GM12873 (cell line): ENCODE measurements at regions not wholly inside any gene's neighbourhood (a gene's known extent, or its start where the extent isn't known, plus 50 kb on each side); places are given as distances from the start of the nearest gene placed in this dataset.

ENCODE experiments used
- TF ChIP-seq, protein P1 (sequence below): IDR thresholded peaks from 2 replicates; pipeline ENCODE4 v1.5.1; 2012; ENCODE audit warnings: low read depth, mild to moderate bottlenecking, moderate library complexity, low read length, control low read depth; ENCODE audit not compliant: insufficient read depth; ENCODE audit errors: missing control alignments

DNA sequence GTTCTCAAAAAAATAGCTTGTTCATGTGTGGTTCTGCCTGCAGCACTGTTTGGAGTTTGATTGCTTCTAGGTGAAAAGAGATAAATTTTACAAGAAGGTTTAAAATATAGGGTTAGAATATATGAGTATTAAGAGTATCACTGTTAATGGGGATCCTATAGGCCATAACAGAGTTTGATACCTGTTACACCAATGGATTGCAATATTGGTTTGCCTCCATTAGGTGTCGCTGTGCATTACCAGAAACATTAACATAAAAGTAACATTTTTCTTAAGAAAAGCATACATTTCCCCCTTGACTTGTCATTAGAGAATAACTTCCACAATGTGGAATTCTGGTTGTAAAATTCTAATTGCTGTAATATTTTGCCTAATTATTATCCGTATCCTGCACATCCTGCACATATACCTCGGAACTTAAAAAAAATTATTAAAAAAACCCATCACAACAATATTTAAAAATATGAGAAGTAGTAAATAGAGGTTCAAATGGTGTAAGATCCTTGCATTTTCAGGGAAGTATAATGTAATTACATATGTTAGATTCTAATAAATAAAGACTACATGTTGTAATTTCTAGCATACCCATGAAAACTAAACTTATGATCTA, 63.0 kb downstream of the CYP4A11 start:
- TF ChIP-seq, protein P1, sequence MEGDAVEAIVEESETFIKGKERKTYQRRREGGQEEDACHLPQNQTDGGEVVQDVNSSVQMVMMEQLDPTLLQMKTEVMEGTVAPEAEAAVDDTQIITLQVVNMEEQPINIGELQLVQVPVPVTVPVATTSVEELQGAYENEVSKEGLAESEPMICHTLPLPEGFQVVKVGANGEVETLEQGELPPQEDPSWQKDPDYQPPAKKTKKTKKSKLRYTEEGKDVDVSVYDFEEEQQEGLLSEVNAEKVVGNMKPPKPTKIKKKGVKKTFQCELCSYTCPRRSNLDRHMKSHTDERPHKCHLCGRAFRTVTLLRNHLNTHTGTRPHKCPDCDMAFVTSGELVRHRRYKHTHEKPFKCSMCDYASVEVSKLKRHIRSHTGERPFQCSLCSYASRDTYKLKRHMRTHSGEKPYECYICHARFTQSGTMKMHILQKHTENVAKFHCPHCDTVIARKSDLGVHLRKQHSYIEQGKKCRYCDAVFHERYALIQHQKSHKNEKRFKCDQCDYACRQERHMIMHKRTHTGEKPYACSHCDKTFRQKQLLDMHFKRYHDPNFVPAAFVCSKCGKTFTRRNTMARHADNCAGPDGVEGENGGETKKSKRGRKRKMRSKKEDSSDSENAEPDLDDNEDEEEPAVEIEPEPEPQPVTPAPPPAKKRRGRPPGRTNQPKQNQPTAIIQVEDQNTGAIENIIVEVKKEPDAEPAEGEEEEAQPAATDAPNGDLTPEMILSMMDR, result peak; percentile 55

DNA sequence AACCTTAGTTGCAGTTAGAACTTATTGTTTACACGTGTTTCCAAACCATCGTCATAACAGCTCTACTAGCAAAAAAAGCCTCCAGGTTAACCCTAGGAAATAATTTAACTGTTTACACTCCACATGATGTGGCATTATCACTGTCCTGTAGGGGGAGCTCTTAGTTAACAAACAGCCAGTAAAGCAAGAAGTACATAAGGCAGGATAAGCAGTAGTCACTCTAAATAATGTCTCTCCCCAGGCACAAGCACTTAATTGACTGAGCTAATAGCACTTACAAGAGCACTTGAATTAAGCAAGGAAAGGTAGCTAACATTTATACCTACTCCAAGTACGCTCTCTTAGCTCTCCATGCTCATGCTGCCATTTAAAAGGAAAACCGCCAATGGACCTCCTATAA, 65.2 kb downstream of the CYP4A11 start:
- TF ChIP-seq, protein P1, result peak; percentile 18
